Central memory CD8-positive, alpha-beta T cell (primary cell): ENCODE measurements at regions not wholly inside any gene's neighbourhood (a gene's known extent, or its start where the extent isn't known, plus 50 kb on each side); places are given as distances from the start of the nearest gene placed in this dataset.

Source experiments
- ATAC-seq: fragments of 150-1000 bp; cut with Tn5 transposase; replicated peaks from 2 replicates; pipeline ENCODE4 v1.10.0; 2022; ENCODE audit warnings: mild to moderate bottlenecking, moderate FRiP score, moderate number of reproducible peaks; ENCODE audit not compliant: poor library complexity, severe bottlenecking; ENCODE audit errors: extremely low read depth
- DNase-seq, 2 donors: peaks; one replicate each; pipeline ENCODE4 v3.0.0; 2021; ENCODE audit warnings: low spot score in 2 of 2
- H3K27ac Mint-ChIP-seq: one replicate; pipeline ENCODE4 v1.8.0; 2022; ENCODE audit warnings: low read depth, mild to moderate bottlenecking, moderate library complexity, mixed read lengths
- H3K27me3 Mint-ChIP-seq: one replicate; pipeline ENCODE4 v1.8.0; 2022; ENCODE audit warnings: mixed read lengths
- H3K36me3 Mint-ChIP-seq: one replicate; pipeline ENCODE4 v1.8.0; 2022; ENCODE audit warnings: mild to moderate bottlenecking, moderate library complexity, mixed read lengths; ENCODE audit not compliant: insufficient read depth
- H3K4me1 Mint-ChIP-seq: one replicate; pipeline ENCODE4 v1.8.0; 2022; ENCODE audit warnings: mixed read lengths
- H3K4me3 Mint-ChIP-seq: one replicate; pipeline ENCODE4 v1.8.0; 2022; ENCODE audit warnings: mild to moderate bottlenecking, moderate library complexity, mixed read lengths
- H3K9me3 Mint-ChIP-seq: one replicate; pipeline ENCODE4 v1.8.0; 2022; ENCODE audit warnings: mixed read lengths

GRCh38 chr9:23615569-23615968, 210.5 kb downstream of the ELAVL2 start:
- no peak overlapping the region for H3K4me3 Mint-ChIP-seq
- H3K9me3 Mint-ChIP-seq: peaks cover 4% of the 10 kb centered on the region
- H3K27me3 Mint-ChIP-seq: no peaks in the 10 kb centered on the region
- ATAC-seq: no peak
- no peak overlapping the region for H3K27ac Mint-ChIP-seq
- no peaks in the 10 kb centered on the region for H3K36me3 Mint-ChIP-seq
- DNase-seq: no peak
- no peaks in the 10 kb centered on the region for H3K4me1 Mint-ChIP-seq

GRCh38 chr9:23621188-23621587, 204.9 kb downstream of the ELAVL2 start:
- H3K4me3 Mint-ChIP-seq: no peak overlapping the region
- DNase-seq: no peak
- no peak overlapping the region for H3K27ac Mint-ChIP-seq
- no peaks in the 10 kb centered on the region for H3K27me3 Mint-ChIP-seq
- H3K36me3 Mint-ChIP-seq: no peaks in the 10 kb centered on the region
- H3K9me3 Mint-ChIP-seq: peaks cover 14% of the 10 kb centered on the region
- no peak for ATAC-seq
- no peaks in the 10 kb centered on the region for H3K4me1 Mint-ChIP-seq

- Mint-ChIP-seq H3K4me1 (no peaks in the 10 kb centered on the region), H3K27ac (no peak overlapping the region), H3K9me3 (peaks cover 14% of the 10 kb centered on the region), H3K4me3 (no peak overlapping the region), H3K27me3 (no peaks in the 10 kb centered on the region), H3K36me3 (no peaks in the 10 kb centered on the region)
- DNase-seq: no peak
- ATAC-seq: no peak
Observed at GRCh38 chr9:23621924-23622323, 204.1 kb downstream of the ELAVL2 start.

GRCh38 chr9:23622396-23622795, 203.6 kb downstream of the ELAVL2 start:
- H3K27me3 Mint-ChIP-seq: no peaks in the 10 kb centered on the region
- no peak overlapping the region for H3K4me3 Mint-ChIP-seq
- H3K36me3 Mint-ChIP-seq: no peaks in the 10 kb centered on the region
- H3K4me1 Mint-ChIP-seq: no peaks in the 10 kb centered on the region
- DNase-seq: no peak
- H3K27ac Mint-ChIP-seq: no peak overlapping the region
- H3K9me3 Mint-ChIP-seq: peaks cover 11% of the 10 kb centered on the region
- no peak for ATAC-seq

- H3K27ac Mint-ChIP-seq: no peak overlapping the region
- ATAC-seq (no peak), DNase-seq (no peak)
- H3K27me3 Mint-ChIP-seq: no peaks in the 10 kb centered on the region
- no peaks in the 10 kb centered on the region for H3K9me3 Mint-ChIP-seq
- H3K36me3 Mint-ChIP-seq: no peaks in the 10 kb centered on the region
- no peak overlapping the region for H3K4me3 Mint-ChIP-seq
- no peaks in the 10 kb centered on the region for H3K4me1 Mint-ChIP-seq
Observed at GRCh38 chr9:23630488-23630887, 195.6 kb downstream of the ELAVL2 start.

GRCh38 chr9:23635276-23635675, 190.8 kb downstream of the ELAVL2 start:
- H3K9me3 Mint-ChIP-seq: no peaks in the 10 kb centered on the region
- H3K27me3 Mint-ChIP-seq: no peaks in the 10 kb centered on the region
- H3K4me3 Mint-ChIP-seq: no peak overlapping the region
- H3K36me3 Mint-ChIP-seq: no peaks in the 10 kb centered on the region
- no peak overlapping the region for H3K27ac Mint-ChIP-seq
- DNase-seq: no peak
- ATAC-seq: no peak
- no peaks in the 10 kb centered on the region for H3K4me1 Mint-ChIP-seq

- ATAC-seq (no peak), DNase-seq (no peak)
- Mint-ChIP-seq H3K36me3 (no peaks in the 10 kb centered on the region), H3K4me1 (no peaks in the 10 kb centered on the region), H3K27ac (no peak overlapping the region), H3K9me3 (peaks cover 5% of the 10 kb centered on the region), H3K27me3 (no peaks in the 10 kb centered on the region), H3K4me3 (no peak overlapping the region)
Observed at GRCh38 chr9:23636199-23636598, 189.8 kb downstream of the ELAVL2 start.

GRCh38 chr9:23638011-23638410, 188.0 kb downstream of the ELAVL2 start:
- Mint-ChIP-seq H3K36me3 (no peaks in the 10 kb centered on the region), H3K4me1 (no peaks in the 10 kb centered on the region), H3K9me3 (peaks cover 5% of the 10 kb centered on the region), H3K27me3 (no peaks in the 10 kb centered on the region), H3K4me3 (no peak overlapping the region), H3K27ac (no peak overlapping the region)
- no peak for DNase-seq
- no peak for ATAC-seq

- Mint-ChIP-seq H3K9me3 (peaks cover 8% of the 10 kb centered on the region), H3K27me3 (no peaks in the 10 kb centered on the region), H3K36me3 (no peaks in the 10 kb centered on the region), H3K4me1 (no peaks in the 10 kb centered on the region), H3K4me3 (no peak overlapping the region), H3K27ac (no peak overlapping the region)
- DNase-seq (no peak), ATAC-seq (no peak)
Observed at GRCh38 chr9:23638837-23639426, 187.1 kb downstream of the ELAVL2 start.
